ENCODE measurements at regions not wholly inside any gene's neighbourhood (a gene's known extent, or its start where the extent isn't known, plus 50 kb on each side); places are given as distances from the start of the nearest gene placed in this dataset.

DNA sequence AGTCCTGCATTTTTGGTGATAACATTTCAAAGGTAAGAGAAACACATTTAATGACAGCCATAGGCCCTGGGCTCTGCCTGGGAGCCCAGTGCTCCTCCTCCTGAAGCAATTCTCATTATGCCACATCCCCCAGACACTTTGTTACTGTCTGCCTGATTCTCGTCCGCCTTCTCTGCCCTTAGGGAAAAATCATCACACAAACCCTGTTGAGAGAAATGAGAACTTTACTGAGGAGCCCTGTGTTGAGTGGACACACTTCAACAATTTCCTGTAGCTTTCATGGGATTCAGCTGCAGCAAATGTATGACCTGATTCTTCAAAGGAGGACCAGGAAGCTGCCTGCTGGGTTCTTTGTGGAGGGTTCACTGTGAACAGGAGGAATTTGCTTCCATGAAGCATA is 566.5 kb upstream of the FRG1 start:
- Histone ChIP-seq H3K79me2 (ENCODE audit: insufficient read depth, low read depth) (no peaks in the 10 kb centered on the region), H2AFZ (ENCODE audit: low read depth) (no peak overlapping the region), H4K20me1 (ENCODE audit: insufficient read depth) (no peaks in the 10 kb centered on the region), H3K27ac (no peak overlapping the region), H3K27me3 (ENCODE audit: insufficient read depth, low read depth) (no peaks in the 10 kb centered on the region), H3K4me1 (ENCODE audit: low read depth, poor library complexity, severe bottlenecking) (no peaks in the 10 kb centered on the region), H3K4me2 (no peak overlapping the region), H3K36me3 (ENCODE audit: insufficient read depth) (no peaks in the 10 kb centered on the region), H3K4me3 (IDR thresholded peaks at IDR 0.05; ENCODE audit: insufficient read depth, low read depth, low read length) (no peak overlapping the region), H3K9ac (no peak overlapping the region)
- TF ChIP-seq, protein P1, sequence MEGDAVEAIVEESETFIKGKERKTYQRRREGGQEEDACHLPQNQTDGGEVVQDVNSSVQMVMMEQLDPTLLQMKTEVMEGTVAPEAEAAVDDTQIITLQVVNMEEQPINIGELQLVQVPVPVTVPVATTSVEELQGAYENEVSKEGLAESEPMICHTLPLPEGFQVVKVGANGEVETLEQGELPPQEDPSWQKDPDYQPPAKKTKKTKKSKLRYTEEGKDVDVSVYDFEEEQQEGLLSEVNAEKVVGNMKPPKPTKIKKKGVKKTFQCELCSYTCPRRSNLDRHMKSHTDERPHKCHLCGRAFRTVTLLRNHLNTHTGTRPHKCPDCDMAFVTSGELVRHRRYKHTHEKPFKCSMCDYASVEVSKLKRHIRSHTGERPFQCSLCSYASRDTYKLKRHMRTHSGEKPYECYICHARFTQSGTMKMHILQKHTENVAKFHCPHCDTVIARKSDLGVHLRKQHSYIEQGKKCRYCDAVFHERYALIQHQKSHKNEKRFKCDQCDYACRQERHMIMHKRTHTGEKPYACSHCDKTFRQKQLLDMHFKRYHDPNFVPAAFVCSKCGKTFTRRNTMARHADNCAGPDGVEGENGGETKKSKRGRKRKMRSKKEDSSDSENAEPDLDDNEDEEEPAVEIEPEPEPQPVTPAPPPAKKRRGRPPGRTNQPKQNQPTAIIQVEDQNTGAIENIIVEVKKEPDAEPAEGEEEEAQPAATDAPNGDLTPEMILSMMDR (conservative IDR thresholded peaks at IDR 0.05; ENCODE audit: low read depth, low read length), result no peak

DNA sequence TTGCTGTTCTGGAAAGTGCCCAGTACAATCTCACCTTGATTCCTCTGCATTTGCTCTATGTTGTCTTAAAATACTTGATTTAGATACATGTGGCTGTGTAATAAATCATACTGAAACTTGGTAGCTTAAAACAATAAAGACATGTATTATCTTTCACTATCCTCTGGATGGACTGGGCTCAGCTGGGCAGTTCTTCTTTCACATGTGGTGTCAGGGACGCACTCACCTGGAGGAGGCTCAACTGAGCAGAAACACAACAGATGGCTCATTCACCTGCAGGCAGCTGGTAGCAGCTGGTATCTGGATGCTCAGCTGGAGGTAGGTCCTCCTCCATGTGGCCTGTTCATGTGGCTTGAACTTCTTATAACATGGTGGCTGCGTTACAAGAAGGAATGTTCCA is 563.8 kb upstream of the FRG1 start:
- H2AFZ ChIP-seq (ENCODE audit: low read depth), result no peak overlapping the region
- TF ChIP-seq, protein P1 (conservative IDR thresholded peaks at IDR 0.05; ENCODE audit: low read depth, low read length), result no peak
- H3K79me2 ChIP-seq (ENCODE audit: insufficient read depth, low read depth), result no peaks in the 10 kb centered on the region
- no peak overlapping the region for H3K9ac ChIP-seq
- no peaks in the 10 kb centered on the region for H3K4me1 ChIP-seq (ENCODE audit: low read depth, poor library complexity, severe bottlenecking)
- no peak overlapping the region for H3K4me3 ChIP-seq (IDR thresholded peaks at IDR 0.05; ENCODE audit: insufficient read depth, low read depth, low read length)
- no peak overlapping the region for H3K27ac ChIP-seq
- no peaks in the 10 kb centered on the region for H3K36me3 ChIP-seq (ENCODE audit: insufficient read depth)
- no peaks in the 10 kb centered on the region for H3K27me3 ChIP-seq (ENCODE audit: insufficient read depth, low read depth)
- no peaks in the 10 kb centered on the region for H4K20me1 ChIP-seq (ENCODE audit: insufficient read depth)
- no peak overlapping the region for H3K4me2 ChIP-seq

DNA sequence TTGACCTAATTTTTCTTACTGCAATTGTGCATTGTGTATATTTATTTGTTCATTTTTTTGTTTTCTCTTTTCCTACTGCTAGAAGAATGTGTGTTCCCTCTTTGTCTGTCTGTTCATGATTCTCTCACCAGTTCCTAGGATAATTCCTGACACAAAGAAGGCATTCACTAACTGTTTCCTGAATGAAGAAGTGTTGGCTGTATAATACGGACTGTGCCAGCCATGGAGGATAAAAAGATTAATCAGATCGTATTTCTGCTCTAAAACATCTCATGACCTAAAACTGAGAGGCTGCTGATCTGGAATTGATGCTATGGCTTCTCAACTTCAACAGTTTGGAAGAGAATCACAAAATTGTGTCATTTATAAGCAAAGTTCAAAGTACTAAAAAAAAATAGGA is 563.1 kb upstream of the FRG1 start:
- H3K9ac ChIP-seq, result no peak overlapping the region
- H3K4me3 ChIP-seq (IDR thresholded peaks at IDR 0.05; ENCODE audit: insufficient read depth, low read depth, low read length), result no peak overlapping the region
- no peaks in the 10 kb centered on the region for H4K20me1 ChIP-seq (ENCODE audit: insufficient read depth)
- no peak overlapping the region for H2AFZ ChIP-seq (ENCODE audit: low read depth)
- H3K36me3 ChIP-seq (ENCODE audit: insufficient read depth), result no peaks in the 10 kb centered on the region
- no peak overlapping the region for H3K27ac ChIP-seq
- H3K4me1 ChIP-seq (ENCODE audit: low read depth, poor library complexity, severe bottlenecking), result no peaks in the 10 kb centered on the region
- H3K4me2 ChIP-seq, result no peak overlapping the region
- H3K79me2 ChIP-seq (ENCODE audit: insufficient read depth, low read depth), result no peaks in the 10 kb centered on the region
- TF ChIP-seq, protein P1 (conservative IDR thresholded peaks at IDR 0.05; ENCODE audit: low read depth, low read length), result no peak
- no peaks in the 10 kb centered on the region for H3K27me3 ChIP-seq (ENCODE audit: insufficient read depth, low read depth)

DNA sequence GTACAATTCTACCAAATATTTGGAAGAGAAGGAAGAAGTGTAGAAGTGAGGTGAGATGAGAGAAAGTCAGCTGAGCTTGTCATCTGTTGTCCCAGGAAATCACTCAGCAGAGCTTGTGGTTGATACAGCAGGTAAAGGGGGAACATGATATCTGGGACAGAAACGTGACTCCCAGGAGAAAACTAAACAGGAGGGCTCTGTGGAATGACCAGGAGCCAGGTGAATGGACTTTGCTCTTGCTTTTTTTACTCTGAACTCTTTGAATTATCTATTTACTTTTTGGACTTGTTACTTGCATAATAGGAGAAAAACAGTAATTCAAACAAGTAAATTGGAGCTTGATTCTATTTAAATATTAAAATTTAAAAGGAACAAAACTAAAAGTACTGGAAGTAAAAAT is 555.6 kb upstream of the FRG1 start:
- Histone ChIP-seq H3K4me3 (IDR thresholded peaks at IDR 0.05; ENCODE audit: insufficient read depth, low read depth, low read length) (no peak overlapping the region), H3K27me3 (ENCODE audit: insufficient read depth, low read depth) (no peaks in the 10 kb centered on the region), H3K4me2 (no peak overlapping the region), H3K79me2 (ENCODE audit: insufficient read depth, low read depth) (no peaks in the 10 kb centered on the region), H2AFZ (ENCODE audit: low read depth) (no peak overlapping the region), H3K4me1 (ENCODE audit: low read depth, poor library complexity, severe bottlenecking) (no peaks in the 10 kb centered on the region), H3K27ac (no peak overlapping the region), H4K20me1 (ENCODE audit: insufficient read depth) (no peaks in the 10 kb centered on the region), H3K36me3 (ENCODE audit: insufficient read depth) (no peaks in the 10 kb centered on the region), H3K9ac (no peak overlapping the region)
- TF ChIP-seq, protein P1 (conservative IDR thresholded peaks at IDR 0.05; ENCODE audit: low read depth, low read length), result no peak

DNA sequence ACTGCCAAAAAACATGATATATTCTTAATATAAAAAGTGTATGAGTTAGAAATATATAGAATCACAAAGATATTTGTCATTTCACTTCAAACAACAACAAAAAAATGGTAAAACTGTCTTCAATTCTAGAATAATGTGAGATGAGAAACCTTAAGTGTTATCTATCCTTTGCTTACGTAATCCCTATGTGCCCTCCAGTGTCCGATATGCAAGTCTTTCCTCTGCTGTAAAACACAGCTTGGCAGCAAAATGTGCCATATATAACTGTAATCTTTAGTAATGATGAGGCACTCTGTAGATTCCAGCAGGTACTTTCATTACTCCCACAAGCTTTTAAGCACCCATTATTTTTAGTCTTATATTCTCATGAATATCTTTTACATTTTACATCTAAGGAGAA is 555.1 kb upstream of the FRG1 start:
- TF ChIP-seq, protein P1 (conservative IDR thresholded peaks at IDR 0.05; ENCODE audit: low read depth, low read length), result no peak
- Histone ChIP-seq H4K20me1 (ENCODE audit: insufficient read depth) (no peaks in the 10 kb centered on the region), H3K4me1 (ENCODE audit: low read depth, poor library complexity, severe bottlenecking) (no peaks in the 10 kb centered on the region), H3K27me3 (ENCODE audit: insufficient read depth, low read depth) (no peaks in the 10 kb centered on the region), H3K36me3 (ENCODE audit: insufficient read depth) (no peaks in the 10 kb centered on the region), H3K9ac (no peak overlapping the region), H2AFZ (ENCODE audit: low read depth) (no peak overlapping the region), H3K27ac (no peak overlapping the region), H3K79me2 (ENCODE audit: insufficient read depth, low read depth) (no peaks in the 10 kb centered on the region), H3K4me3 (IDR thresholded peaks at IDR 0.05; ENCODE audit: insufficient read depth, low read depth, low read length) (no peak overlapping the region), H3K4me2 (no peak overlapping the region)
